ENCODE measurements at regions not wholly inside any gene's neighbourhood (a gene's known extent, or its start where the extent isn't known, plus 50 kb on each side); places are given as distances from the start of the nearest gene placed in this dataset.

- Histone ChIP-seq H3K27ac (ENCODE audit: low read depth, low read length) (no peak overlapping the region), H3K9ac (ENCODE audit: low read length) (no peak overlapping the region), H3F3A (ENCODE audit: insufficient read depth) (no peaks in the 10 kb centered on the region), H3K9me3 (ENCODE audit: insufficient read depth, low read length) (no peaks in the 10 kb centered on the region), H3K4me3 (ENCODE audit: insufficient read depth, low read length, poor library complexity, severe bottlenecking) (no peak overlapping the region), H3K27me3 (ENCODE audit: low read length) (no peaks in the 10 kb centered on the region), H3K4me2 (ENCODE audit: low read depth, low read length, poor library complexity, severe bottlenecking) (no peak overlapping the region), H3K9me2 (replicated peaks; ENCODE audit: insufficient read depth, low read length) (no peaks in the 10 kb centered on the region), H4K20me1 (ENCODE audit: low read depth, low read length) (no peaks in the 10 kb centered on the region), H2AFZ (ENCODE audit: low read depth, low read length, severe bottlenecking) (no peak overlapping the region), H3K36me3 (ENCODE audit: low read length) (no peaks in the 10 kb centered on the region), H3K79me2 (ENCODE audit: insufficient read depth, low read length) (no peaks in the 10 kb centered on the region)
- TF ChIP-seq EZH2phosphoT487 (conservative IDR thresholded peaks at IDR 0.05; ENCODE audit: low read length) = no peak
- TF ChIP-seq CTCF (IDR thresholded peaks at IDR 0.05; ENCODE audit: insufficient read depth, low read length, poor library complexity, severe bottlenecking) = no peak
Observed at GRCh38 chr2:116223912-116224311, 1590.6 kb upstream of the DDX18 start.

DNA sequence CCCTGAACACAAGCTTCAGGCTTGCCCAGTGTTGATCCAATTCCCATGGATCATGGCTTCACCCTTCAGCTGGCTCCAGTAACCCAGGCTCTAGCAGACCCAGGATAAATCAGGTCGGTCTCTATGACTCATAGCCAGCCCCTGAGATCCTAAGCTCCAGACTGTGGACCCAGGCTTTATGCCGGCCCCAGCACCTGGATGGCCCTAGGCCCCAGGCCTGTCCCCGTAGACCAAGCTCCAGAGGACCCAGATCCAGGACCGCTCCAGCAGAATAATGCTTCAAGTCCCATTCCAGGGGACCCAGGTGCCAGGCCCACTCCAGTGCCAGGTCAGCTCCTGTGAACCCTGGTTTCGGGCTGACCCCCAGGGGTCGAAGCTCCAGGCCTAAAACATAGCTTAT is 1589.9 kb upstream of the DDX18 start:
- H3K27me3 ChIP-seq (ENCODE audit: low read length) = no peaks in the 10 kb centered on the region
- H3F3A ChIP-seq (ENCODE audit: insufficient read depth) = no peaks in the 10 kb centered on the region
- TF ChIP-seq EZH2phosphoT487 (conservative IDR thresholded peaks at IDR 0.05; ENCODE audit: low read length) = no peak
- no peak for TF ChIP-seq CTCF (IDR thresholded peaks at IDR 0.05; ENCODE audit: insufficient read depth, low read length, poor library complexity, severe bottlenecking)

GRCh38 chr2:116238511-116238910 is 1576.0 kb upstream of the DDX18 start:
- no peaks in the 10 kb centered on the region for H3K79me2 ChIP-seq (ENCODE audit: insufficient read depth, low read length)
- no peak overlapping the region for H3K27ac ChIP-seq (ENCODE audit: low read depth, low read length)
- no peak overlapping the region for H3K4me2 ChIP-seq (ENCODE audit: low read depth, low read length, poor library complexity, severe bottlenecking)
- H3K9ac ChIP-seq (ENCODE audit: low read length) = no peak overlapping the region
- H3K4me3 ChIP-seq (ENCODE audit: insufficient read depth, low read length, poor library complexity, severe bottlenecking) = no peak overlapping the region
- H3K36me3 ChIP-seq (ENCODE audit: low read length) = no peaks in the 10 kb centered on the region
- no peaks in the 10 kb centered on the region for H3K27me3 ChIP-seq (ENCODE audit: low read length)
- H3K9me3 ChIP-seq (ENCODE audit: insufficient read depth, low read length) = no peaks in the 10 kb centered on the region
- H2AFZ ChIP-seq (ENCODE audit: low read depth, low read length, severe bottlenecking) = no peak overlapping the region
- no peaks in the 10 kb centered on the region for H3K9me2 ChIP-seq (replicated peaks; ENCODE audit: insufficient read depth, low read length)
- H3F3A ChIP-seq (ENCODE audit: insufficient read depth) = no peaks in the 10 kb centered on the region
- TF ChIP-seq EZH2phosphoT487 (conservative IDR thresholded peaks at IDR 0.05; ENCODE audit: low read length) (no peak), CTCF (IDR thresholded peaks at IDR 0.05; ENCODE audit: insufficient read depth, low read length, poor library complexity, severe bottlenecking) (no peak)
- no peaks in the 10 kb centered on the region for H4K20me1 ChIP-seq (ENCODE audit: low read depth, low read length)

More for the DNA sequence above, 1589.9 kb upstream of the DDX18 start:
- no peak overlapping the region for H2AFZ ChIP-seq (ENCODE audit: low read depth, low read length, severe bottlenecking)
- H3K4me2 ChIP-seq (ENCODE audit: low read depth, low read length, poor library complexity, severe bottlenecking) = no peak overlapping the region
- no peaks in the 10 kb centered on the region for H3K9me2 ChIP-seq (replicated peaks; ENCODE audit: insufficient read depth, low read length)
- H3K79me2 ChIP-seq (ENCODE audit: insufficient read depth, low read length) = no peaks in the 10 kb centered on the region
- no peaks in the 10 kb centered on the region for H3K36me3 ChIP-seq (ENCODE audit: low read length)
- no peak overlapping the region for H3K9ac ChIP-seq (ENCODE audit: low read length)
- H3K4me3 ChIP-seq (ENCODE audit: insufficient read depth, low read length, poor library complexity, severe bottlenecking) = no peak overlapping the region
- H4K20me1 ChIP-seq (ENCODE audit: low read depth, low read length) = no peaks in the 10 kb centered on the region
- no peak overlapping the region for H3K27ac ChIP-seq (ENCODE audit: low read depth, low read length)
- H3K9me3 ChIP-seq (ENCODE audit: insufficient read depth, low read length) = no peaks in the 10 kb centered on the region
